Fibroblast of lung (primary cell): ENCODE measurements at regions not wholly inside any gene's neighbourhood (a gene's known extent, or its start where the extent isn't known, plus 50 kb on each side); places are given as distances from the start of the nearest gene placed in this dataset.

Source experiments
- DNase-seq, 2 donors: peaks; one replicate each; pipeline versions ENCODE4 v3.0.0 to v3.0.0-alpha.2; 2010; ENCODE audit warnings: low read depth in 2 of 2
- H2AFZ ChIP-seq: 2 replicates; pipeline ENCODE4 v1.5.1; 2012; ENCODE audit warnings: low read length, control low read depth, inconsistent platforms
- H3K27ac ChIP-seq: 2 replicates; pipeline ENCODE4 v1.5.1; 2011; ENCODE audit warnings: low read length, control low read depth; ENCODE audit not compliant: insufficient read depth
- H3K27me3 ChIP-seq: 2 replicates; pipeline ENCODE4 v1.5.1; 2011; ENCODE audit warnings: mild to moderate bottlenecking, low read length; ENCODE audit not compliant: control insufficient read depth, insufficient read depth
- H3K36me3 ChIP-seq: 2 replicates; pipeline ENCODE4 v1.5.1; 2011; ENCODE audit warnings: low read length; ENCODE audit not compliant: control insufficient read depth, insufficient read depth
- H3K4me1 ChIP-seq: 2 replicates; pipeline ENCODE4 v1.5.1; 2011; ENCODE audit warnings: low read length; ENCODE audit not compliant: control insufficient read depth, insufficient read depth; ENCODE audit errors: extremely low read depth
- H3K4me2 ChIP-seq: 2 replicates; pipeline ENCODE4 v1.5.1; 2011; ENCODE audit warnings: low read length, control low read depth; ENCODE audit not compliant: insufficient read depth; ENCODE audit errors: extremely low read depth
- H3K4me3 ChIP-seq, 4 experiments: fragments of 200-600 bp in 1 of 4; sonication (generic) in 1 of 4; replicated peaks in 1 of 4; 2 replicates each; pipeline ENCODE4 v1.5.1; 2011 to 2016; ENCODE audit warnings: low read length in 4 of 4, low read depth in 3 of 4, mild to moderate bottlenecking in 3 of 4, control low read depth in 2 of 4, inconsistent platforms in 1 of 4, mixed read lengths in 1 of 4; ENCODE audit not compliant: insufficient read depth in 1 of 4; ENCODE audit errors: control extremely low read depth in 1 of 4
- H3K79me2 ChIP-seq: 2 replicates; pipeline ENCODE4 v1.5.1; 2012; ENCODE audit warnings: mild to moderate bottlenecking, low read length, inconsistent platforms; ENCODE audit not compliant: control insufficient read depth, insufficient read depth
- H3K9ac ChIP-seq: 2 replicates; pipeline ENCODE4 v1.5.1; 2011; ENCODE audit warnings: mild to moderate bottlenecking, low read length, control low read depth; ENCODE audit not compliant: insufficient read depth
- H3K9me3 ChIP-seq: 2 replicates; pipeline ENCODE4 v1.5.1; 2012; ENCODE audit warnings: low read depth, low read length; ENCODE audit not compliant: control insufficient read depth, insufficient read depth
- H4K20me1 ChIP-seq: 2 replicates; pipeline ENCODE4 v1.5.1; 2011; ENCODE audit warnings: low read length; ENCODE audit not compliant: control insufficient read depth, insufficient read depth; ENCODE audit errors: extremely low read depth
- CTCF ChIP-seq, 2 donors: IDR thresholded peaks in 1 of 2; conservative IDR thresholded peaks in 1 of 2; 1 replicate in 1 of 2; 2 replicates in 1 of 2; pipeline ENCODE4 v1.5.1; 2011 to 2012; ENCODE audit warnings: low read length in 2 of 2, control low read depth in 1 of 2, inconsistent platforms in 1 of 2, low read depth in 1 of 2, mild to moderate bottlenecking in 1 of 2
- EZH2 ChIP-seq: IDR thresholded peaks from 2 replicates; pipeline ENCODE4 v1.5.1; 2012; ENCODE audit warnings: low read length, control low read depth, mild to moderate bottlenecking; ENCODE audit errors: missing control alignments

- H3K9ac ChIP-seq: no peak overlapping the region
- no peak for DNase-seq
- no peaks in the 10 kb centered on the region for H3K27me3 ChIP-seq
- no peaks in the 10 kb centered on the region for H4K20me1 ChIP-seq
- no peak overlapping the region for H3K27ac ChIP-seq
- H3K4me3 ChIP-seq: no peak overlapping the region
- H3K9me3 ChIP-seq: no peaks in the 10 kb centered on the region
- H2AFZ ChIP-seq: no peak overlapping the region
- no peaks in the 10 kb centered on the region for H3K4me1 ChIP-seq
- TF ChIP-seq EZH2 (no peak), CTCF (conservative IDR thresholded peaks at IDR 0.05 in 1 of 2, IDR thresholded peaks at IDR 0.05 in 1 of 2; ENCODE audit: low read depth in 1 of 2, low read length in 2 of 2) (no peak)
- no peaks in the 10 kb centered on the region for H3K36me3 ChIP-seq
- H3K79me2 ChIP-seq: no peaks in the 10 kb centered on the region
- H3K4me2 ChIP-seq: no peak overlapping the region
These were observed 180.9 kb downstream of the SMAD2 start for GRCh38 chr18:47749600-47749973.

GRCh38 chr18:47748847-47749599 is 181.4 kb downstream of the SMAD2 start:
- Histone ChIP-seq H3K4me1 (no peaks in the 10 kb centered on the region), H3K4me2 (peak overlapping the region; percentile 28), H2AFZ (no peak overlapping the region), H4K20me1 (no peaks in the 10 kb centered on the region), H3K27me3 (no peaks in the 10 kb centered on the region), H3K9ac (no peak overlapping the region), H3K9me3 (no peaks in the 10 kb centered on the region), H3K36me3 (no peaks in the 10 kb centered on the region), H3K27ac (no peak overlapping the region), H3K4me3 (peak overlapping the region in 2 of 4 experiments; percentile 50 to 53), H3K79me2 (no peaks in the 10 kb centered on the region)
- peak; percentile 44 to 59 for DNase-seq
- TF ChIP-seq CTCF (conservative IDR thresholded peaks at IDR 0.05 in 1 of 2, IDR thresholded peaks at IDR 0.05 in 1 of 2; ENCODE audit: low read depth in 1 of 2, low read length in 2 of 2) (peak; percentile 69 to 81), EZH2 (no peak)

- no peak for TF ChIP-seq EZH2
- TF ChIP-seq CTCF (conservative IDR thresholded peaks at IDR 0.05 in 1 of 2, IDR thresholded peaks at IDR 0.05 in 1 of 2; ENCODE audit: low read depth in 1 of 2, low read length in 2 of 2): no peak
- Histone ChIP-seq H3K4me2 (no peak overlapping the region), H3K9ac (no peak overlapping the region), H4K20me1 (no peaks in the 10 kb centered on the region), H3K9me3 (no peaks in the 10 kb centered on the region), H3K79me2 (no peaks in the 10 kb centered on the region), H3K27ac (no peak overlapping the region), H3K4me1 (no peaks in the 10 kb centered on the region), H3K27me3 (no peaks in the 10 kb centered on the region), H2AFZ (no peak overlapping the region), H3K36me3 (no peaks in the 10 kb centered on the region), H3K4me3 (no peak overlapping the region)
- DNase-seq: no peak
These were observed 182.2 kb downstream of the SMAD2 start for GRCh38 chr18:47748093-47748796.
